ENCODE measurements at regions not wholly inside any gene's neighbourhood (a gene's known extent, or its start where the extent isn't known, plus 50 kb on each side); places are given as distances from the start of the nearest gene placed in this dataset.
A peak's percentile ranks its signal among the peaks of the same experiment; 100 is the strongest.

DNA sequence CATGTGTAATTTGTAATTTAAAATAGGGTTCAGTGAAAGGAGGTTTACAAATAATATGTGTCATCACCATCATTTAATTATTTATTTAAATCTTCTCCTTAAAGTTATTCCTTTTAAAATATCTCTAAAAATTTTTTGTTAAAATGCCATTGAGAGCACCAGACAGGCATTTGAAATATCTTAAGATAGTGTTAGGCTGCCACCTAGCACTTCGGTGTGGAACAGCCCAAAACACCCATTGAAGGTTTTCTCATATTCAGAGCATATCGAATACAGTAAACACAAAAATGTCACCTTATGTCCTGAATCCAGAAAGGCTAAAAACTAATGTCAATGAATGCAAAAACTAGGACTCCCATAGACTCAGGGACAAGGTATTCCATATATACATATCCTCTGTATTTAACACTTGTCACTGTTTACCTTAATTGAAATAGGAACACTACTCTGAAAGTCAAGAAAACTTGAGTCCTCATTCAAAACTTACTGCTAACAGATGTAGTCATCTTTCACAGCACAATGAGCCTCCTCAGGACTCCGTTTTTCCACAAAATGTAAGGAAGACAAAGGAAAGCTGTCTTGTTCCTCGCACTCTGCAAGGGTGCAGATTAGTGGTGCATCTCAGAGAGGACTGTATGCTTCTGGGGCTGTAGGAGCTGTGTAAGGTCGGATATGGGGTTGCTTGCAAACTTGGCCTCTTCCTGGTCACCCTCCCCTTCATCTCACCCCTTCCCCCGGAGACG, 329.5 kb downstream of the PAX3 start:
- Histone ChIP-seq H3K27ac (no peak overlapping the region), H3K4me1 (ENCODE audit: low read depth, poor library complexity, severe bottlenecking) (no peaks in the 10 kb centered on the region), H3K27me3 (ENCODE audit: insufficient read depth, low read depth) (no peaks in the 10 kb centered on the region), H3K9ac (no peak overlapping the region), H2AFZ (ENCODE audit: low read depth) (no peak overlapping the region), H3K36me3 (ENCODE audit: insufficient read depth) (no peaks in the 10 kb centered on the region), H3K4me3 (IDR thresholded peaks at IDR 0.05; ENCODE audit: insufficient read depth, low read depth, low read length) (no peak overlapping the region), H4K20me1 (ENCODE audit: insufficient read depth) (no peaks in the 10 kb centered on the region), H3K4me2 (no peak overlapping the region), H3K79me2 (ENCODE audit: insufficient read depth, low read depth) (no peaks in the 10 kb centered on the region)
- TF ChIP-seq, protein P1, sequence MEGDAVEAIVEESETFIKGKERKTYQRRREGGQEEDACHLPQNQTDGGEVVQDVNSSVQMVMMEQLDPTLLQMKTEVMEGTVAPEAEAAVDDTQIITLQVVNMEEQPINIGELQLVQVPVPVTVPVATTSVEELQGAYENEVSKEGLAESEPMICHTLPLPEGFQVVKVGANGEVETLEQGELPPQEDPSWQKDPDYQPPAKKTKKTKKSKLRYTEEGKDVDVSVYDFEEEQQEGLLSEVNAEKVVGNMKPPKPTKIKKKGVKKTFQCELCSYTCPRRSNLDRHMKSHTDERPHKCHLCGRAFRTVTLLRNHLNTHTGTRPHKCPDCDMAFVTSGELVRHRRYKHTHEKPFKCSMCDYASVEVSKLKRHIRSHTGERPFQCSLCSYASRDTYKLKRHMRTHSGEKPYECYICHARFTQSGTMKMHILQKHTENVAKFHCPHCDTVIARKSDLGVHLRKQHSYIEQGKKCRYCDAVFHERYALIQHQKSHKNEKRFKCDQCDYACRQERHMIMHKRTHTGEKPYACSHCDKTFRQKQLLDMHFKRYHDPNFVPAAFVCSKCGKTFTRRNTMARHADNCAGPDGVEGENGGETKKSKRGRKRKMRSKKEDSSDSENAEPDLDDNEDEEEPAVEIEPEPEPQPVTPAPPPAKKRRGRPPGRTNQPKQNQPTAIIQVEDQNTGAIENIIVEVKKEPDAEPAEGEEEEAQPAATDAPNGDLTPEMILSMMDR (conservative IDR thresholded peaks at IDR 0.05; ENCODE audit: low read depth, low read length), result peak; percentile 71

DNA sequence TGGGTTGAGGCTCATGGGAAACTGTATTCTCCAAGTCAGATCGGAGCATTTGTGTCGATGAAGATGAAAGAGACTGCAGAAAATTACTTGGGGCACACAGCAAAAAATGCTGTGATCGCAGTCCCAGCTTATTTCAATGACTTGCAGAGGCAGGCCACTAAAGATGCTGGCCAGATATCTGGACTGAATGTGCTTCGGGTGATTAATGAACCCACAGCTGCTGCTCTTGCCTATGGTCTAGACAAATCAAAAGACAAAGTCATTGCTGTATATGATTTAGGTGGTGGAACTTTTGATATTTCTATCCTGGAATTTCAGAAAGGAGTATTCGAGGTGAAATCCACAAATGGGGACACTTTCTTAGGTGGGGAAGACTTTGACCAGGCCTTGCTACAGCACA, 336.6 kb downstream of the PAX3 start:
- H2AFZ ChIP-seq (ENCODE audit: low read depth), result no peak overlapping the region
- H3K79me2 ChIP-seq (ENCODE audit: insufficient read depth, low read depth), result no peaks in the 10 kb centered on the region
- no peak overlapping the region for H3K9ac ChIP-seq
- no peak overlapping the region for H3K4me2 ChIP-seq
- no peaks in the 10 kb centered on the region for H4K20me1 ChIP-seq (ENCODE audit: insufficient read depth)
- no peaks in the 10 kb centered on the region for H3K36me3 ChIP-seq (ENCODE audit: insufficient read depth)
- TF ChIP-seq, protein P1 (conservative IDR thresholded peaks at IDR 0.05; ENCODE audit: low read depth, low read length), result no peak
- H3K4me1 ChIP-seq (ENCODE audit: low read depth, poor library complexity, severe bottlenecking), result no peaks in the 10 kb centered on the region
- H3K4me3 ChIP-seq (IDR thresholded peaks at IDR 0.05; ENCODE audit: insufficient read depth, low read depth, low read length), result no peak overlapping the region
- no peak overlapping the region for H3K27ac ChIP-seq
- no peaks in the 10 kb centered on the region for H3K27me3 ChIP-seq (ENCODE audit: insufficient read depth, low read depth)

DNA sequence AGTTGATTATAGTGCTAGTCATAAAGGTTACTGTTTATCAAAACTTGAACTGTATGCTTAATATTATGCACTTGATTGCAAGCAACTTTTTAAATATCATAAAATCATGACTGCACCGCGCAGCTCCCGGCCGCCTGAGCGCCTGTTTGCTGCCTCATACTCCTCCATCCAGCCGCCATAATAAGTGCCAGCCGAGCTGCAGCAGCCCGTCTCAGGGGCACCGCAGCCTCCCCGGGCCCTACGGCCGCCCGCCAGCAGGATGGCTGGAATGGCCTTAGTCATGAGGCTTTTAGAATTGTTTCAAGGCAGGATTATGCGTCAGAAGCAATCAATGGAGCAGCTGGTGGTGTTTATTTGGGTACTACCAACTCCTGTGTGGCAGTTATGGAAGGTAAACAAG, 337.2 kb downstream of the PAX3 start:
- no peaks in the 10 kb centered on the region for H3K27me3 ChIP-seq (ENCODE audit: insufficient read depth, low read depth)
- H3K79me2 ChIP-seq (ENCODE audit: insufficient read depth, low read depth), result no peaks in the 10 kb centered on the region
- TF ChIP-seq, protein P1 (conservative IDR thresholded peaks at IDR 0.05; ENCODE audit: low read depth, low read length), result no peak
- no peaks in the 10 kb centered on the region for H3K36me3 ChIP-seq (ENCODE audit: insufficient read depth)
- H3K9ac ChIP-seq, result no peak overlapping the region
- H3K4me2 ChIP-seq, result no peak overlapping the region
- H3K4me3 ChIP-seq (IDR thresholded peaks at IDR 0.05; ENCODE audit: insufficient read depth, low read depth, low read length), result no peak overlapping the region
- H3K27ac ChIP-seq, result no peak overlapping the region
- no peaks in the 10 kb centered on the region for H3K4me1 ChIP-seq (ENCODE audit: low read depth, poor library complexity, severe bottlenecking)
- H2AFZ ChIP-seq (ENCODE audit: low read depth), result no peak overlapping the region
- H4K20me1 ChIP-seq (ENCODE audit: insufficient read depth), result no peaks in the 10 kb centered on the region

DNA sequence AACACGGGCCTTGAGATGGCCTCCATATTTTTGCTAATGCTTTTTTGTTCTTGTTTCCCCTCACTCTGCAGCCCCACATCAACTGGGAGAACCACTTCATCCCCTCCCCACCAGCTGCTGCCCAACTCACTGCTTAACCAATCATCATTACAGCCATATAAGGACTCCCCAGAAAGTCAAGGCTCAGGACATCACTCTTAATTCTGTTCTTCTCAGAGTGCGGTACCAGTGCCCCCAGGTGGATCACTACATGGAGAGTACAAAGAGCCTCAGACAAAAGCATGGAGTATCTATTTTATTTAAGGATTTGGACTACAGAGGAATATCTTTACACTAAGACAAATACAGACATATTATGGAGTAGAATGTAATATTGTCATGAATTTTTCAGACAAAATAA, 340.6 kb downstream of the PAX3 start:
- H4K20me1 ChIP-seq (ENCODE audit: insufficient read depth), result no peaks in the 10 kb centered on the region
- TF ChIP-seq, protein P1 (conservative IDR thresholded peaks at IDR 0.05; ENCODE audit: low read depth, low read length), result no peak
- no peaks in the 10 kb centered on the region for H3K4me1 ChIP-seq (ENCODE audit: low read depth, poor library complexity, severe bottlenecking)

More for the DNA sequence above, 340.6 kb downstream of the PAX3 start:
- Histone ChIP-seq H3K4me3 (IDR thresholded peaks at IDR 0.05; ENCODE audit: insufficient read depth, low read depth, low read length) (no peak overlapping the region), H3K27ac (no peak overlapping the region), H3K27me3 (ENCODE audit: insufficient read depth, low read depth) (no peaks in the 10 kb centered on the region), H3K9ac (no peak overlapping the region), H3K79me2 (ENCODE audit: insufficient read depth, low read depth) (no peaks in the 10 kb centered on the region), H3K36me3 (ENCODE audit: insufficient read depth) (no peaks in the 10 kb centered on the region), H3K4me2 (no peak overlapping the region), H2AFZ (ENCODE audit: low read depth) (no peak overlapping the region)

Measured in KMS-11 (cell line).